DMS153 treated with DMSO at 0.1 percent for 48 hours (cell line): ENCODE measurements at regions not wholly inside any gene's neighbourhood (a gene's known extent, or its start where the extent isn't known, plus 50 kb on each side); places are given as distances from the start of the nearest gene placed in this dataset.
"Not testable (repeated sequence)": the region's sequence is repeated elsewhere in the genome, so short reads cannot be mapped to it uniquely, and the experiment has no call there.

ENCODE experiments used
- DNase-seq: peaks from one replicate; lab custom pipeline; 2025; ENCODE audit not compliant: unreplicated experiment; lab: John Stamatoyannopoulos, UW

DNA sequence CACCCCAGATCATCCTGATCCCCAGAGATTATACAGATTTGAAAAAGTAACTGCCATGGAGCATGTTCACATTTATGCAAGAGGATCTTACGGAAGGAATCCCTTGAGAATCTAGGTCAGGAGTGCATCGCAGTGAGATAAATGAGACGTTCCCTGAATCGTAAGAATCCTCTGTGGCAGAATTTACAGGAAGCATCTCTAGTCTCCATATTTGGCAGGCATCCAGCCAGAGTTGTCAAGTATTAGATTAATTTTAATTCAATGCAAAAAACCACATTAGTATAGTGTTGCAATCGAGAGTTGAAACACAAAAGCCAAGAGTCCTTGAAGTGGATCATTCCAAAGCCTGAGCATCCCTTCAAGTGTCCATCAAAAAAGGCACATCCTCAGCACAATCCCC is 100.8 kb downstream of the RRAGC start:
- no peak for DNase-seq

DNA sequence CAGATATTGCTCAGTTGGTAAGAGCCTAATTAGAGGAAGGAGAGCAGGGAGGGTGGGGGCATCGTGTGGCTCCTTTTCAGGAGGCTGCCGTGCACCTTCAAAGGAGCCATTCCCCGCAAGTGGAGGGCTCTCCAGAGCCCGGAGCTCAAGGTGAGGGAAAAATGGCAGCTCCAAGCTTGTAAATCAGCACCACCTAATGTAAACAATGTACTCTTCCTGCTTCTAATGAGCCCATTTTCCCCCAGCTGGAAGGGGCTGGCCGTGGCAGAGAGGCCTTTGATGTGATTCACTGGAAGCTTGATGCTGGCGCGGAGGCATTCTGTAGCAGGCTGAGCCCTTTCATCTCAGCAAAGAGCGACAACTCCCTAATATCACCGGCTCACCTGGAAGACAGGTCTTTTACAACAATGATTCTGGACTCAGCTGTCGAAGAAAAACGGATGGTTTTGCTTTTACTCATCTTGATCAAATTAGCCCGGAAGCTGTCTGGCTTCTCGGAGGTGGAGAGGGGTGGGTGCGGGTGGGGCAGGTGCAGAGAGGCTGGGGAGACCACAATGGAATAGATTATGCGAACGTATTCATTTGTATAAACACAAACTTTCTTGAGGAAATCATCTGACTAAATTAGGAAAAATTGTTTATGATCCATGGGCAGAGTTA is 112.5 kb downstream of the RRAGC start:
- DNase-seq: peak; percentile 39

GRCh38 chr1:38746402-38746935 is 113.1 kb downstream of the RRAGC start:
- DNase-seq: no peak

- DNase-seq: no peak
Observed at GRCh38 chr1:38745476-38746401, 113.8 kb downstream of the RRAGC start.

DNA sequence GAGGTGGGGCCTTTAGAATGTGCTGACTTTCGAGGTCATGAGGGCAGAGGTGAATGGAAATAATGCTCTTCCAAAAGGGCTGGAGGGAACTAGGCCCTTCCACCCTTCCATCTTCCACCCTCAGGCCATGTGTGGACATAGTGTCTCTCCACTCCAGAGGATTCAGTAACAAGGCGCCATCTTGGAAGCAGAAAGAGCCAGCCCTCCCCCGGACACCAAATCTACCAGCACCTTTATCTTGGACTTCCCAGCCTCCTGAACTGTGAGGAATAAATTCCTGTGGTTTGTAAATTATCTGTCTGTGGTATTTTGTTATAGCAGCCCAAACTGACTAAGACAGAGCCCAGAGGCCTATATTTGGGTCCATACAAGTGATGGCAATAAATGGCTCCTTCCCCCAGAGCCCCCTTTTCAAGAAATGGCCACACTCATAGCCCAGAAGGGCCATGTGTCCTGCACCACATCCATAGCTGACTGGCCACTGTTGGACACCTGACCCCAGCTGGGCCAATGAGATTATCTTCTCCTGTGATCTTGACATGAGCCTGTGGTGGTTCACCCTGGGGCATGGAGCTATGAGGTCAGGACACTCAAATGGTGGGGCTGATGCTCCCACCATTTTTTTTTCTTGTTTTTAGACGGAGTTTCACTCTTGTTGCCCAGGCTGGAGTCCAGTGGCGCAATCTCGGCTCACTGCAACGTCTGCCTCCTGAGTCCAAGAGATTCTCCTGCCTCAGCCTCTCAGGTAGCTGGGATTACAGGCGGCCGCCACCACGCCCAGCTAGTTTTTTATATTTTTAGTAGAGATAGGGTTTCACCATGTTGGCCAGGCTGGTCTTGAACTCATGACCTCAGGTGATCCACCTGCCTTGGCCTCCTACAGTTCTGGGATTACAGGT is 114.9 kb downstream of the RRAGC start:
- DNase-seq: no peak

DNA sequence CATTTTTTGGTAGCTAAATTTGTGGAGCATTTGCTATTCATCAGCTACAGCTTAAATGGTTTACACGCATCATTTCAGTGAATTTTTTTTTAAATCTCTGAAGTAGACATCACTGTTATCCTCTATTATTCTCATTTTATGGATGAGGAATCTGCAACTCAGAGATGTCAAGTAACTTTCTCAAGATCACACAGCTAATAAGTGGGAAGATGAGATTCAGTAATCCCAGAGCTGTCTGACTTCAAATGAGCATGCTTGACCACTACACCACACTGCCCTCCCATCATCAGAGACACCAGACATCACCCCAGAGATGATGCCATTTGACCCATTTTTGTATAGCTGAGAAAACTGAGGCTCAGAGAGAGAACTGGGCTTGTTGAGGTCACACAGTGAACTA is 116.4 kb downstream of the RRAGC start:
- no peak for DNase-seq

DNA sequence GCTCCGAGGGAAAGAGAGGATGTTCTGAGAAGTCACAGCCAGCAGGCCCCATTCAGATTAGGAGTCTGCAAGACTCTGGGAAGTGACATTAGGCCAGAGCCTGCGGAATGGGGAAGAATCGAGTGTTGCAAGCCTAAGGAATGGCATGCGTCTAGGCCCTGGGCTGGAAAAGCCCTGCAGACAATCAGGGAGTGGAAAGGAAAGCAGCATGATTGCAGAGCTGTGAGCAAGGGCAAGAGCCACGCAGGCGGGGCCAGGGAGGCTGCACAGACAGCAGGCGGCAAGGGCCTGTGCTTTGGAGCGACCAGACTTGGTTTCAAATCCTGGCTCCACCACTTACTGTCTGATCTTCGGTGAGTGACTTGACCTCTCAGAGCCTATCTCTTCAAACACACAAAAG is 118.2 kb downstream of the RRAGC start:
- DNase-seq: no peak

GRCh38 chr1:38740487-38740886 is 119.1 kb downstream of the RRAGC start:
- no peak for DNase-seq

DNA sequence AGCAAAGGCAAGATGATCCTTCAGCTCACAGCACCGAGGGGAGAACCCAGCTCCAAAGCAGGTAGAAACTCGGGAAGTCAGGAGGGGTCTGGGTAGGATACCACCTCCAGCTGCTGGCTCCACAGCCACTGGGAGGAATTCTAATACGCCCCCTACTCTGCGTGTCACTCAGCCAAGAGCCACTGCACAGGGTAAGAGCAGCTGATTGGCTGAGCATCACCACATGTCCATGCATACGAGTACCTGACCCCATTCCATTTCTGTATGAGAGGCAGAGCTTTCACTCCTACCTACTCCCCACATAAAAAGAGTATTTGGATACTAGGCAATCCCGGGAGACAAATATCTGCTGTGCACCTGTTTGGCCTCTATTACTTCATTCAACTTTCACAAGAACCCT is 121.4 kb downstream of the RRAGC start:
- no peak for DNase-seq

DNA sequence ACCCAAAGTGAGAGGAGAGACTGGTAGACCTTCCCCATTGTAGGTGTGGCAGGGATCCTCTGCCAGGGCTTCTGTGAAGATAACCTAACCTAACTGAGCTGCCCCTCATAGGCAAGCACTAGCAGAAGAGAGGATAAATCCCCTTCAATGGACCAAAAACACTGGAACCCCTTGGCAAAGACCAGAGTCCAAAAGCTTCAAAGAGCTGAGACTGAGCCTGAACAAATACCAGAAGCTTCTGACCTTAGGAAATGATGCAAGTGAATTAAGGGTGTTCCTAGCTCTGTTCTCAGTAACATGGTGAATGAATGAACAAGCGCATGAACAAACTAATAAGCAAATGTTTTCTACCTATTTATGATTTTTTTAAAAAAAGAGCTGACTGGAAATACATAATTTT is 123.2 kb downstream of the RRAGC start:
- DNase-seq: no peak

DNA sequence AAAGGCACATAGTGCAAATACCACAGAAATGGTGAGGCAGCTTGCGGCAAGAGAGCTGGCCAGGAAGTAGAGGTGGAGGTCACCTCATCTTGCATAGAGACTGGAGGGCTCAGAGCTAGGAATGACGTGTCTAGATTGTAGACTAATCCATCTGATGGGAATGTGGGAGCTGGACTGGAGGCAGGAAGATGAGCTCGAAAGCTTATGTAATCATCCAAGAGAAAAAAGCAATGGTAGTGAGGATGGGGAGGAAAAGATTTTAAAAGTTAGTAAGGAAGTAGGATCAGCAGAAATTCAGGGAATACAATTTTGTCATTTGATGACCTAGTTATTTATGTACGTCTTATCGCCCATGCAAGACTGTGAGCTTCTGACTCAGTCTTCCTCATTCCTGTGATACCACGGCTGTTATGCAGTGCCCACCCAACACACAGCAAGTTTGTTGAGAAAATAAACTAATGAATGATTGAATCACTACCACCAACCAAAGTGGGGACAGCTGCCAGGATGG is 123.9 kb downstream of the RRAGC start:
- DNase-seq: no peak

DNA sequence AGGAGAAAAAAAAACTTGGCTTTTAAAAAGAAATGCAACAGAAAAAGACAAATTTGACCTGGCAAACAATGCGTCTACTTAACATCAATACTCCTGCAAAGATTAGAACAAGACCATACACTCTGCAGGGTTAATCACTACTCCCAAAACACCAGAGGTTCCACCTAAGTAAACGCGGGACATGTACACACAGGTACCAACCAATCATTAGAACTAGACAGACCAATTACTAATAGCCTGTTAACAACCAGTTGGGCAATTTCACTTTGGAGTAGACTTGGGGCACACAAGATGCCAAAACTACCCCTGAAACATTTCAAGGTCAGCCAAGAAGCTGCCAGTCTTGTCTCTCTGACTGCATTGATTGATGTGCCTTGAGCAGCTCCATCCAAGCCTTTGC is 125.8 kb downstream of the RRAGC start:
- no peak for DNase-seq

DNA sequence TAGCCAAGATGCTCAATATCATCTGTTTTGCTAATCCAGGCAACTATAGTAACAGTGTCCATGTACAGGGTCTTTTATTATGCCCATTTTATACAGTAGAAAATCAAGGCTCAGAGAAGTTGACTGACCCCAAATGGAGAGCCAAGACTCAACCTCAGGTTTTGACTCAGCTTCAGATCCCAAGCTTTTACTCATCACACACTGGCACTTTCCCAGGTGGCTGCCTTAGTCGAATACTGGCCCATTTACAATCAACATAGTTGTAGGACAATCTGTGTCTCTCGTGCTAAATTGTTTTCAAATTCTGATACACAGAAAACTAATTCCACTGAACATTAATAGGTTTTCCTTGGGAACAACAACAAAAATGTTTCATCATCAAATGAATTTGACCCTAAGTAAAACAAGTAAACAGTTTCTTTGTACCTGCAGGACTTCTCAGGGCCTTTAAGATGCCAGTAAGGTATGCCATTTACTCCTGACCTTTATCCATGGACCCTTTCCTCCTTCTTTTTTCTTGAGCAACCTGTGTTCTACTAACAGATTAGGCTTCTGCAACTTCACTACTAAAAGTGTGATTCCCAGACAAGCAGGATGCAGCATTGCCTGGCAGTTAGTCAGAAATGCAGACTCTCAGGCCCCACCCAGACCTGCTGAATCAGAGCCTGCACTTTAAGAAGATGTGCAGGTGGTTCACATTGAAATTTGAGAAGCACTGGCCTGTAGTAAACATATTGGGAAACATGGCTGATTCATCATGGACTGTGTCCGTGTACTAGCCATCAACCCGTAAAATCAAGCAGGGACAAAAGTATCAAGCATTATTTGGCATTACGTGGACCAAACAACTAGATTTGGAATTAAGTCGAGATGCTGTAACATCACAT is 128.8 kb downstream of the RRAGC start:
- DNase-seq: no peak

- no peak for DNase-seq
Observed at GRCh38 chr1:38728585-38728908, 131.0 kb downstream of the RRAGC start.

DNA sequence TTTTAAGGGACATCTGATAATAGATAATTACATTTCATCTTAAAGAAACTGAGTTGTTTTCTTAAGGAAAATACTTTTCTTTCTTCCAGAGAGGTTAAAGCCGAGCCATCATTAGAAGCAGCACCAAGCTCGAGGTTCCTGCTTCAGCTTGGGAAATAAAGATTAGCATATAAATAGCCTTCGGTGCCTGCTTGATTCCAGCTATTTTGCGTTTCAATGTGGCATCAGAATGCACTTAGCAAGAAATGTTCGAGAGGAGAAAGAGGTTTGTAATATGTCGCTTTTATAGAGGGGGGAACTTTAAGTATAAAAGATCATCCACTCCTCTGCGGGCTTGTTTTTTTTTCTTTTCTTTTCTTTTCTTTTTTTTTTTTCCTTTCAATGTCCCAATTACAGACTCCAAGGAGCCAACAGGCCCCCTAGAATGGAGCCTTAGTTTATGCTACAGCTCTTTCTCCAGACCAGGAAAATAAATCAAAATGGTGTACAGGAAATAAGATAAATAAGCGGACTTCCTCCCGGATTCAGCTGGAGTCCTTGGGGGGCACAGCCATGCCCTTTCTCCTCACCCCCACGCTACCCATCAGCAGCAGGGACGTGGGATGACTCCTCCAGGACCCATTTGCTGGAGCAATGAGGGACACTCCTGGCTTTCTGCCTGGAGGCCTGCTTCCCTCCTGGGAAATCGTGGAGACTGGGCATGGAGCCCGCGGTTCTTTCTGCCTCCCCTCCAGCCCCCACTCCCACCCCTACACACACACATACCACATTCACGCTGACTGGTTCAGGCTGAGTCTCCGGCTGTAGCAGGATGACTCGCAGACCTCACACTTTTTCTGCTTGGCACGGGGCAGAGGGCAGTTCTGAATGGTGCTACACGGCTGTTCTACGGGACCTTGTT is 131.6 kb downstream of the RRAGC start:
- no peak for DNase-seq

DNA sequence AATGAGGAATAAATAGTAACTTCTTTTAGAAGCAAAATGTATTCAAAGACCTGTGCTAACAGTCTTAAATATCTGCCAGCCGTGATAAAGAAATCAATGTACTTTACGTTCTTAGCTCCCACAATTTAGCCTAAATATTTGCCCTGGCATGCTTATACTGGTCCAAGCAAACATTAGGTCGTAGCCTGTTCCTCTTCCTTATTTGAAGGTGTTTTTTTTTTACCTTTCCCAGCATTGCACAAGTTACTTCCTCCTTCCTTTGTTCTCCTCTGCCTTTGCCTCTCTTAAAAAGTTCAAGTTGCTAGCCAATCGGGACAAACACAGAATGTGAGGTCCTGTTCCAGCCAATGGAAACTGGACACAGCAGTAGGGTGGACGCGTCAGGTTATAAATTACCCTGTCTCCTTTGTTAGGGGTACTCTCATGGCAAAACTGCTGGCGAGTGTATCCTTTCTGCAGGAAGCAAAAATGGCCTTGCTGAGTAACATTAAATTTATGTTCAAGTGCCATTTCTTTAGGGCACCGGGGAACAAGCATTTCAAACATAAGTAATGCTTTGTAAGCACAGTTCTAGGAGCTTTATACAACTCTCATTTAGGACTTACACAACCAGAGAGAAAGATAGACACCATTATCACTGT is 134.1 kb downstream of the RRAGC start:
- DNase-seq: not testable (repeated sequence)

- DNase-seq: no peak
Observed at GRCh38 chr1:38724160-38725131, 135.1 kb downstream of the RRAGC start.
